GF-D8 (cell line): ENCODE measurements at regions not wholly inside any gene's neighbourhood (a gene's known extent, or its start where the extent isn't known, plus 50 kb on each side); places are given as distances from the start of the nearest gene placed in this dataset.
"Not testable (repeated sequence)": the region's sequence is repeated elsewhere in the genome, so short reads cannot be mapped to it uniquely, and the experiment has no call there.

Experiments
- DNase-seq: peaks from one replicate; lab custom pipeline; 2025; lab: John Stamatoyannopoulos, UW

DNA sequence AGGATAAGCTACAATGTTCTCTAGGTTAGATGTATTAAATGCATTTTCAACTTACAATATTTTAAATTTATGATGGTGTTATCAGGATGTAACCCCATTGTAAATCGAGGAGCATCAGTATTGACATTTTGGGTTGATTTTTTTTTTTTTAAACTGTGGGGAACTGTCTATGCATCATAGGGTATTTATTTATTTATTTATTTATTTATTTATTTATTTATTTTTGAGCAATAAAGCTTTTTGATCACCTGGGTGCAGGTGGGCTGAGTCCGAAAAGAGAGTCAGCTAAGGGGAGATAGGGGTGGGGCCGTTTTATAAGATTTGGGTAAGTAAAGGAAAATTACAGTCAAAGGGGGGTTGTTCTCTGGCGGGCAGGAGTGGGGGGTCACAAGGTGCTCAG is 367.5 kb downstream of the OXSM start:
- DNase-seq, result not testable (repeated sequence)

DNA sequence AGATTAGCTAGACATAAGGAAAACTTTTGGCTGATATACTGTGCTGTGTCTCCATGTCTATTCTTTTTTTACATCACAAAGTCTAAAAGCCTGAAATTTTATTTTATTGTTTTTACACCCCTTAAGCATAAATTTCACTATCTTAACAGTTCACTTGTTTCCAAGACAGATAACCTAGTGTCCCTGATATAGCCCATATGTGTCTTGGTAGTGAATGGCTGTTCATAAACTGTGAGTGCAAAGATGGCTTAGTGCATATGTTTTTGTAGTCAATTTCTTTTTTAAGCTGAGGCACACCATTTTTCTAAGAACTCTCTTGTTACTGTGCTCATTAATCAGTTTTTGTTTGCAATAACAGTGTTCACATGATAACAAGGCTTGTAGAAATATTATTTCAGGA is 381.1 kb downstream of the OXSM start:
- DNase-seq, result no peak

DNA sequence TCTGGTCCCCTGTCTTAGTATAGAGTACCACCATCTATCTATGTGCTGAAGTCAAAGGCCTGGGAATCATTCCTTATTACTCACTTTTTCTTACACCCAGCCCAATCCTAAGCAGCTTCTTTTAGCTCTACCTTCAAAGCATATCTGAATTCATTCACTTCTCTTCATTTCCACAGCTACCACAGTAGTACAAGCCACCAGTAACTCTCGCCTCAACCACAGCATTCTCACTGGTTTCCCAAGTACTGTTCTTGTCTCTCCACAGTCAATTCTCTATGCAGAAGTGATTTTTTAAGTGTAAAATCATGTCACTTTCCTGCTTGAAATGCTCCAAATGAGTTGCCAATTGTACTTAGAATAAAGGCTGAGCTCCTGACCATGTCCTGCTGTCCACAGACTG is 401.7 kb downstream of the OXSM start:
- no peak for DNase-seq

DNA sequence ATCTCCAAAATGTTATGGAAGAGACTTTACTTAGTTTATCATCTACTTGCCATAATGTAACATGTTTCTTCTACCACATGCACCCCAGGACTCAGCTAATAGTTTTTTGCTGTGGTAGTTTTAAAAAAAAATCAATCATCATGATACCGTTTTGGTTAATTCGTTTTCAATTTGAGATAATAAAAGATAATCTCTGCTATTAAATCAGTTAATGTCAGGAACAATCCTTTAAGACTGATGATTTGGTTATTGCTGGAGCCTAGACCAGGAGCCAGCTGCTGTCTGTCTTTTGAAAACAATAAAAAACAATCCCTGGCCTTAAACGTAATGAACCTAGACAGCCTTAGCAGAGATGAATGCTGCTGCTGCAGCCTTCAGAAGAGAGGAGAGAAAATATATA is 403.7 kb downstream of the OXSM start:
- DNase-seq, result no peak

DNA sequence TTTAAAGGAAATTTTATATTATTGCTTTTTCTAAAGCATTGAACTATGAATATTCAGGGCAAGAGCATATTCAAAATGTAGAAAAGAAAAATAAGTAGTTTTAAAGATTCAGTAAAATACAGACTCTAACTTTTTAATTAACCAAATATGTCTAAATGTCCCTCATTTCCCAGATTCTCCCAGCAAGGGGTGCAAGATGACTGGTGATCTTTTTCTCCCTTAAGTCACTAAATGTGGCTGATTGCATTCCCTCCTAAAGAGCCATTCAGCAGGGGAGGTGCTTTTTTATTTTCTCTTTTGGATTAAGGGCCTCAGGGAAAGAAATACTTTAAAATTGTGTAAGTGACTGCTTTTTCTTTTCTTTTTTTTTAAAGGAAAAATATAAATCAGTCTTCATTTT is 406.9 kb downstream of the OXSM start:
- no peak for DNase-seq

DNA sequence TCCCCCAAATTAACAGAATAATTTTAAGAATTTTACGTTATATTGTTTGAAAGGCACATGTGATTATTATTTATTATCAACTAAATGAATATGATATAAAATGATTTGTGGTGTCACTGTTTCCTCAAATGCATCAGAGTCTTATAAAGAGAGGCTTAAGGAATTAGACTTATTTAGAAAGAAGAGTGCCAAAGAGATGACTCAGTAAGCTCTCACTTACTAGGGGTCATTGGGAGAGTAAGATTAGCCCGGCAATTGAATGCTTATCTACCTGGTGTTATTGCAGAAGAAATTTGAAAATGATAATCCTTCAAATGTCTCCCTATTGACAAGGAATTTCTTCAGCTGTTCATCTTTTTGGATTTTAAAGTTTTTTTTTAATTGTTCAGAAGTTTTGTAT is 408.7 kb downstream of the OXSM start:
- DNase-seq, result no peak

DNA sequence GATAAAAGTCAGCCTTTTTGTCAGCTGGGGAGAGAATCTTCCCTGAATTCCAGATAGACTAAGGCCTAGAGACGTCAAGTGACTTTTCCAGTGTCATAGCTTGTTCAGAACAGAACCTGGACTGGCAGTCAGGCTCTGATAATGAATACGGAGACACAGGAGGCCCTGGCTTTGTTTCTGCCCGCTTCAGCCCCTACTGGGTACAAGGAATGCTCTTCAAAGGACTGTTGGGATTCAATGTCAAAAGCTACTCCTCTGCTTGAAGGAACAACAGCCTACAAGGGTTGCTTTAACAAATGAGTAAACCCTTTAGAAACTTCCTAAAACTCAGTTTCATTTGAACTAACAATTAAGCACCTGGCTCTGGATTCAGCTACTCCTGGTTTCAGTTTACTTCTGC is 412.3 kb downstream of the OXSM start:
- no peak for DNase-seq

DNA sequence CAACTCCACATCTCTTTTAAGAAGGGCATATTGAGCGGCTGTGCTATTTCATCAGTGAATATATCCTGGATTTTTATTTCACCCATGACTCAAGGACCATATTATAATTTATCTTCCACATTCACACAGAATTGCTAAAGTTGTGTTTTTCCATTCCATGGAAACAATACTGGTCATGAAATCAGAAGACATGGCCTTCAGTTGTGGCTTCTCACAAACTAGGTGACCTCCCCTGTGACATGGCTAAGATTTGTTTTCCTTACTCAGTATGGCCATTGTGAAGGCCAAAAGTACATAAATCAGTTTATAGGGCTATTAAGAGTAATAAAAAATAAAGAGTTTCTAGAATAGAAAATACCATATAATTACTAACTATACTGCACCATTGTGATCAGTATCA is 415.6 kb downstream of the OXSM start:
- DNase-seq, result no peak

DNA sequence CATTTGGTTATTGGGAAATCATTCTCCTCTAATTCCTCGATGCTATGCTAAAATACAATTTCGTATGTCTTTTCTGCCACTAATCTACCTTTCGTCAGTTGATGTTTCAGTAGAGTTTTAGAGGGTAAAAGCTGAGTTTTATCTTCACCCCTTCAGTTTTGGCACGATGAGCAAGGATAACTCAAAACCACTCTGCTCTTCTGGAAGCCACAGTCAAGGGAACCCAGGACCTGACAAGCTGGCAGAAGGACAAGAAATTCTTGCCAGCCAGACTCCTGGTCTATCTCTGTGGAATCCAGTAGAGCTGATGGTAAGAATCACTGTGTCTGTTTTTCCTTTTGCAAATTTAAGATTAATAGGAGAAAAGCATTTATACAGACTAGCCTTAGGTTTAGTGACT is 414.4 kb upstream of the LRRC3B start:
- no peak for DNase-seq

DNA sequence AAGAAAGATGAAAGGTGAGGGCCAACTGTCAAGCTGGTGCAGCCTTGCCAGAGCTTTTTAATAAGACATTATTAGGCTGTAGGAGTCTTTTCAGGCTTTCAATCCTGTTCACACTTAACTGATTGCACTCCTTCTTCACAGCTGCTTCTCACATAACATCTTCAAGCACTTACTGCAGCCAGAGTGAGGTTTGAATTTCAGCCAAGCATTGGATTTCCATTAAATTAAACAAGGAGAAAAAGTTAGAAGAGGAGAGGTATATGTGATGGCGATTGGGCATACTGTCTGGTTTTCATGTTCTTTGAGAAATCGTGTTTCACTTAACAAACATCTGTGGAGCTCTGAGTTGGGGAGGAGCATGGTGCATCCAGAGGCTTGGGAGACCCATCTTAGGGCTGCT is 392.8 kb upstream of the LRRC3B start:
- DNase-seq, result no peak

DNA sequence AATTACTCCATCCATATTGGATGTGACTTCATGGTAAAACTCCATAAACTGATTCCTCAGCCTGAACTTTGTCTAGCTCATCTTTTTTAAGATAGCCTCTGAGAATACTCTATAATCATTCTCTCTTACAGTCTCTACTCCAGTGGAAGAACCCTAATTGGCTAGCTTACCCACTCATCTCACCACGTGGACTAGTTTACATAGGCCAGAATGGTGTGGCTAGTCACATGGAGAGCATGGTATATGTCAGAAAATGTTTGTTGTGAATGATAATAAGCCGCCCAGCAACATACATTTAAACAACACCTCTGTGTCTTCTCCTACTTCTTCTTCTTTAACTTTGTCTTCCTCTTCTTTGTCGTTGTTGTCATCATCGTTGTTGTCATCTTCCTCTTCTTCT is 389.2 kb upstream of the LRRC3B start:
- no peak for DNase-seq

DNA sequence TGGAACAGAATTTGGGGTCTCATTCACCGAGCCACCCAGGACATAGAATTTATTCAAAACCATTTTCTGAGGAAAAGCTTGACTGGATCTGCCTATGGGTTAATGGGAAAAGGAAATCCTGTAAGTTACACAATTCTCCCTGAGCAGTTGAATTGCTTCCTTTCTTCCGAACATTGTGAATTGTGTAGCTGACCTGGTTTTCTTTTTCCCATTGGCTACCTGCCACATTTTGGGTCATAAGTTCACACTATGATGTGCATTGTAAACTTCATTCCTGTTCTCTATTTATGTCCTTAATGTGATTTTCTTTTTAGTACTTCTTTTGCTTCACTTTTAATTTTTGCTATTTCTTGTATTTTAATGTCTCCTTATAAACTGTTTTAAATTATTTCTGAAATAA is 386.0 kb upstream of the LRRC3B start:
- DNase-seq, result no peak

DNA sequence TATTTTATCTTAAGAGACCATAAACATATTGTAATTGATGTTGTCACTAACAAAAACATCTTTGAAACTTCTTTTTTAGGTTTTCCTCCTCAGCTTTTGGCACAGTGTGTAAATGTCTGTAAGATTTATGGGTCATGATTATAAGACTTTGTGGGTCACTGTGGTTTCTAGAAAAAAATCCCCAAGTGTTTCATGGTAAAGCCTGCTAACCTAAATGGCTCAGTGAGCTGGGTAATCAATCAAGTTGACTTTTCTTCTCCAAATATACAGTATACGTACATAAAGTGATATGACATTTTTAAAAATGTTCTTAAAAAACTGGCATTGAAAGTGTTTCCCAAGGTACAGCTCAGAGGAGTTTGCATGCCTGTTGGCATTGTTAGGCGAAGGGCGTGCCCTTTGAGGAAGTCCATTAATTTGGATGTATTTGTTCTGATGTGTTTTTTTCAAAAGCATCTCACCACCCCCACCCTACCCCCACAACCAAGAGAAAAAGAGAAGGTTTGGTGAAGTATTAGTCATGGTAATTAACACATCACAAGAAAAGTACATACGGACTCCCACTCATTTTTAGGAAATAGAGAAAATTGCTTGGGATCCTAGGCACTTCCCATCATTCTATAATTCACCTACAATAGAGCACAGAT is 385.4 kb upstream of the LRRC3B start:
- no peak for DNase-seq

DNA sequence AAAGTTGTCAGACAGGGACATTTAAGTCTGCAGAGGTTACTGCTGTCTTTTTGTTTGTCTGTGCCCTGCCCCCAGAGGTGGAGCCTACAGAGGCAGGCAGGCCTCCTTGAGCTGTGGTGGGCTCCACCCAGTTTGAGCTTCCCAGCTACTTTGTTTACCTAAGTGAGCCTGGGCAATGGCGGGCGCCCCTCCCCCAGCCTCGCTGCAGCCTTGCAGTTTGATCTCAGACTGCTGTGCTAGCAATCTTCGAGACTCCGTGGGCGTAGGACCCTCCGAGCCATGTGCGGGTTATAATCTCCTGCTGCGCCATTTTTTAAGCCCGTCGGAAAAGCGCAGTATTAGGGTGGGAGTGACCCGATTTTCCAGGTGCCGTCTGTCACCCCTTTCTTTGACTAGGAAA is 378.0 kb upstream of the LRRC3B start:
- not testable (repeated sequence) for DNase-seq

DNA sequence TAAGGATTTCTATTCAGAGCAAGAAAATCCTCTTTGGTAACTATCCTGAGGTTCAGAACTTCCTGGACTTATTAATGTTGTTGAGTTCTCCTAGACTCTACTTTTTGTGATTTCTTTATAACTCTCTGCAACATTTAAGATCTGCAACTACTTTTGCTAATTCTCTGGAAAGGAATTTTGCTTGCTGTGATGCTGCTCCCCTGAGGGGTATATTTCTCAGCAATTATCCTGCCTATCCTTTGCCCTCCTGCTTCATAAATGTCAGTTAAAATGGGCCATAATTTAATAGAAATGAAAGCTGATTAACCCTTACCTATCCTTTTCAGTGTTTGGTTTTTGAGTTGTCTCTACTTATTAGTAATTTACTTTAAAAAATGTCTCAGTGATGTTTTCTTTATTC is 377.3 kb upstream of the LRRC3B start:
- DNase-seq, result no peak

DNA sequence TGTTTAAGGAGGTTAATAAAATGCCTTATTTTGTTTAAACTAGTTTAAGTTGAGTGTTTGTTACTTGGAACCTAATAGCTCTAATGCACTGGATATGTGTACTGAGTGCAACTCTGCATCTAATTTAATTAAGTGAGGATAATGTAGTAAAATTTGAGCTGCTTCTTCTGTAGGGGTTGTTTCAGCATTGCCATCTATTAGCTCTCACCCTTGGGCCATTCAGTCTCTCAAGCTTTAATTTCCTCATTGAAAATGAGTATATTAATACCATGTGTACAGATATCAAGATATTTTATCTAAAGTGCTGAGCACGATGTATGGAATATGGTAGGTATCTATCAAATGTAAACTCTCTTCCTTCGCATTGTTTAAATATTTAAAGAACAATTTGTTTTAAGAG is 375.7 kb upstream of the LRRC3B start:
- DNase-seq, result no peak

DNA sequence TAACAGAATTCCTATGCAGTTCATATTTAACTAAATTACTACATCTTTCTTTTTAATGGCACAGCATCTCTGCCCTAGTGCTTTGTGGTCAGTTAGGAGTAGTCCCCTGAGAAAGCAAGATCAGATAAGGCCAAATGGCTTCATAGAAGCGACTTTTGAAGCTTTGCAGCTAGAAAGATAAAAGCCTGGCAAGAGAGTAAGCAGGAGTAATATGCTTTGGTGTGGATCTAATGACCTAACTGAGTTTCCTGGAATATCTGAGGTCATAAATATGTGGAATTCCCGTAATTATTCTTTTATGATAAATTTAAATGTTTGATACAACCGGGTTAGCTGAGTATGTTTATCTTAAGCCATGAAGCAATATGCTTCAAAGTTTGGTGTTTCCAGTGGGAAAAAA is 374.9 kb upstream of the LRRC3B start:
- no peak for DNase-seq

DNA sequence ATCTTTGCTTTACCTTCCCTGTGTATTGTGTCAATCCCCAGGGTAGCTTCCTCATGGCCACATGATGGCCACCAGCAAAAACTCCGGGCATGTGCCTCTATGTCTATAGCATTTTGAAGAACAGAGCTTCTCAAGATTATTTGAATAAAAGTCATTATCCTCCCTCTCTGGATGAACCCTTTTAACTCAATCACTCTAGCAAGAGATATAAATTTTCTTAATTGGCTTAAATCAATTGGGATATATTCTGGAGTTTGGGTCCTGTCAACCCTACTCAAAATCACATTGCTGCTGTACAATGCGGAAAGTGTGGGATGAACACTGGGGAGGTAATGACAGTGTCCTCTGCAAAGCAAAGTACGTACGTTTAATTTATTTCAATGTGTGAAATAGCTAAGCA is 370.6 kb upstream of the LRRC3B start:
- DNase-seq, result no peak

DNA sequence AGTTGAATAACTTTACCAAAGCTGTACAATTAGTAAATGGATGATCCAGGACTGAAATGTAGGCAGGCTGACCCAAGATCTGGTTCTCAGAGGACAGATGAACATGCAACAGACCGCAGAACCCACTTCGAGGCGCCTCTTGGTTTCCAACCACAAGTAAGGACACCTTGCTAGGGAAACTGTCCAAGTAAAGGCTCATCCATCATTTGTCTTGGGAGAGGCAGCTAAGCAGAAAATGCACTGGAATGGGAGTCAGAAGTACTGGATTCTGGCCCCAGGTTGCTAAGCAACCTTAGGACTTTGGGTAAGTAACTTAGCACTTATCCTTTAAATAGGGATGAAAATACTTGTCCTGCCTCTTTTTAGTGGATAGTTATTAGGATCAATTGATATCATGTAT is 366.3 kb upstream of the LRRC3B start:
- no peak for DNase-seq

DNA sequence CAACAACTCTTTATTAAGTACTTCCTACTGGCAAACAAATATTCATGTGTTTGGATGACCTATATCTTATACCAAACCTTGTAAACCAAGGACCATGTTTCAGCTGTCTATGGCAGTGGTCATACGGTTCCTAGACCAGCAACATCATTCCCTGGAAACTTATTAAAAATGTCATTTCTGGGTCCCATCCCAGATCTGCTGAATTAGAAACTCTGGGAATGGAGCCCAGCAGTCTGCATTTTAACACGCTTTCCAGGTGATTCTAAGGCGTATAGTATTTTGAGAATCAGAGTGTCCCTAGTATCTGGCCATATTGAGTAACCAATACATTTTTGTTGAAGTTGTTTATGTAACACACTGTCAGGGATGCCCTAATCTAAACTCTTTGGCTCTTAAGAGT is 363.4 kb upstream of the LRRC3B start:
- DNase-seq, result no peak

DNA sequence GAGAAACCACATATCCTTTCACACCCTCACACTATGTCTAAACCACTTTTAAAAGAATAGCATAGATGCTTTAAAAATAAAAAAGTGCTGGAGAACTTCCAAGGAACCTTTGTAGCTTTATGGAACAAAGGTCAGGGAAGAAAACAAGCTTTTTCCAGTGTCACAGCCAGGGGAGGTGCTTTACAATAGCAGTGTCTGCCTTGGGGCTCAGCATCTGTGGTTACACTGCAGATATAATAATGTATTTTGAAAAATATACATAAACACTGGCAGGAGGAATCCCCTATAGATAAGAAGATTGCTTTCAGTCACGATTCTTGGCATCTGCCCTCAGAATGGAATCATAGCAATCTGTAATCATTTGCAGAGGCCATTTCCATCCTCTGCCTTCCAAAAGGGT is 362.4 kb upstream of the LRRC3B start:
- no peak for DNase-seq

DNA sequence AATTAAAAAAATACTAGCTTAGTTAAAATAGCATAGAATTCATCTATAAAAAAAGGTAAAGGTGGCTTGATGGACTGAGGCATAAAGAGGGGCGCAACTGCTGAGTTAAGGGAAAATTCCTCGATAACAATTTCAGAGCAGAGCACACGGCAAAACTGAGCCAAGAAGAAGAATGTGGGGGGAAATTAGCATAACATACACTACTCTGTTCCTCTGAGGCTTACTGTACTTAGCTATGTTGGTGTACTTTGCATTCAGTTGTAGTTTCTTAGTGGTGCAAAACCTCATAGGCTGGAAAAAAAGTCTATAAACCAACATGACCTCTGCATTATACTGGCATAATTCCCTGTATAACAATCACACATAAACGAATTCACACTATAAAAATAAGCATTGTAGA is 357.9 kb upstream of the LRRC3B start:
- DNase-seq, result no peak

DNA sequence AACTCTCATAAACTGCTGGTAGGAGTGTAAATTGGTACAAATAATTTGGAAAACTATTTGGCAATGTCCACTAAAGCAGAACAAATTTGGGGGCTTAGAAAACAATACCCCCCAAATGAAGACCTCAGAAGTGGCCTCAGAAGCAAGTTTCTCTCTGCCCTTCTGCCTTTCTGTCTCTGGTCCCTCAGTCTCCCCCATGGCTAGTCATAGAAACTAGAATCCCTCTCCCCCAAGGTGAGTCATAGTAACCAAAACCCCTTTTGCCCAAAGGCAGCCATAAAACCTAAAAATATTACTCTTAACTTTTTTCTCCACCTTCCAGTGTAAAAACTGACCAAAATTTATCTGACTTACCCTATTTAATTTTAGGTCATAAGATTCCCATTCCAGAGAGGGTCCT is 350.7 kb upstream of the LRRC3B start:
- no peak for DNase-seq

DNA sequence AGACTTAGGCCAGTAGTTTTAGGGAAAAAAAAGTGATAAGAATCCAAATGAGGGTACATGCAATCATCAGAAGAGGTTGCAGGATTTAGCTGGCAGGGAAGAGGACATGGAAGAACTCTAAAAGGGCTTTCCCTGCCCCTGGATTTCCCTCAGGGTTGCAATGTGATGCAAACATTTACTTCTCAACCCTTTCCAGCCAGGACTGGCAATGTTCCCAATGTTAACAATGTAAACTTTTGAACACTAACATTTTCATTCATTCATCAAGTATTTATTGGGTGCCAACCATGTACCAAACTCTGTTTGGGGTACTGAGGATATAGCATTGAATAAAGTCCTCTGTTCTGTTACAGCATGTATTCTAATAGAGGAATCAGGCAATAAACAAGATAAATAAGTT is 349.4 kb upstream of the LRRC3B start:
- DNase-seq, result no peak

DNA sequence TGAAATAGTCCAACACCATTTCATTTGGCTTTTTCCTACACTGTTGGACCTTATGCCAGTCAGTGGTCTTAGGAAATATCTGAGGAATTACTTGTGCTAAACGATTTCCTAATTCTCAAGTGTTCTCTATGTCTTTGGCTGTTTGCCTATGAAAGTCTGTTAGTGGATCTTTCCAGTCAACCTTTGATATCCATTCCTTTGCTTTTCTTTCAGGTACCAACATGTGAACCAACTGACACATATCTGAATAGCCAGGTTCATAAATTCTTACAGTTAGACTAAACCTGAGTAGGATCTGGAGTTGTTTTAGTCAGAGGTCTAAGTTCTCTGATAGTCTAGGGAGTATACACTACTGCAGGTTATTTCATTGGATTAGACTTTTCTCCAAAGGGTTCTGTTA is 343.5 kb upstream of the LRRC3B start:
- no peak for DNase-seq
